ENCODE measurements at regions not wholly inside any gene's neighbourhood (a gene's known extent, or its start where the extent isn't known, plus 50 kb on each side); places are given as distances from the start of the nearest gene placed in this dataset.

- no peaks in the 10 kb centered on the region for H3F3A ChIP-seq (ENCODE audit: low read depth)
- H4K20me1 ChIP-seq (ENCODE audit: insufficient read depth, low read length, poor library complexity, severe bottlenecking): no peaks in the 10 kb centered on the region
- TF ChIP-seq CTCF (conservative IDR thresholded peaks at IDR 0.05; ENCODE audit: low read length): no peak
- TF ChIP-seq EZH2phosphoT487 (IDR thresholded peaks at IDR 0.05; ENCODE audit: borderline replicate concordance): no peak
- H3K9ac ChIP-seq (ENCODE audit: low read depth, low read length, poor library complexity, severe bottlenecking): no peak overlapping the region
- H3K4me3 ChIP-seq (ENCODE audit: low read length, poor library complexity, severe bottlenecking): no peak overlapping the region
- H2AFZ ChIP-seq (ENCODE audit: low read length): no peak overlapping the region
- no peaks in the 10 kb centered on the region for H3K36me3 ChIP-seq (ENCODE audit: insufficient read depth, low read length)
- no peaks in the 10 kb centered on the region for H3K79me2 ChIP-seq (ENCODE audit: insufficient read depth, low read length)
- H3K9me3 ChIP-seq (ENCODE audit: insufficient read depth, low read depth, low read length): no peaks in the 10 kb centered on the region
- H3K4me1 ChIP-seq (ENCODE audit: insufficient read depth, low read length, poor library complexity, severe bottlenecking): no peaks in the 10 kb centered on the region
- H3K9me2 ChIP-seq (replicated peaks; ENCODE audit: low read depth, low read length): no peaks in the 10 kb centered on the region
- no peak overlapping the region for H3K4me2 ChIP-seq (ENCODE audit: low read depth, low read length, poor library complexity, severe bottlenecking)
- no peaks in the 10 kb centered on the region for H3K27me3 ChIP-seq (ENCODE audit: insufficient read depth, low read length, poor library complexity, severe bottlenecking)
Measured at GRCh38 chr13:31611214-31611613, 128.1 kb upstream of the RXFP2 start.

GRCh38 chr13:31614073-31614472 lies 125.3 kb upstream of the RXFP2 start:
- Histone ChIP-seq H4K20me1 (ENCODE audit: insufficient read depth, low read length, poor library complexity, severe bottlenecking) (no peaks in the 10 kb centered on the region), H3K9ac (ENCODE audit: low read depth, low read length, poor library complexity, severe bottlenecking) (no peak overlapping the region), H3K9me2 (replicated peaks; ENCODE audit: low read depth, low read length) (no peaks in the 10 kb centered on the region), H3K4me3 (ENCODE audit: low read length, poor library complexity, severe bottlenecking) (no peak overlapping the region), H3K9me3 (ENCODE audit: insufficient read depth, low read depth, low read length) (no peaks in the 10 kb centered on the region), H3K4me1 (ENCODE audit: insufficient read depth, low read length, poor library complexity, severe bottlenecking) (no peaks in the 10 kb centered on the region), H3K36me3 (ENCODE audit: insufficient read depth, low read length) (no peaks in the 10 kb centered on the region), H2AFZ (ENCODE audit: low read length) (no peak overlapping the region), H3K4me2 (ENCODE audit: low read depth, low read length, poor library complexity, severe bottlenecking) (no peak overlapping the region), H3K79me2 (ENCODE audit: insufficient read depth, low read length) (no peaks in the 10 kb centered on the region), H3K27me3 (ENCODE audit: insufficient read depth, low read length, poor library complexity, severe bottlenecking) (no peaks in the 10 kb centered on the region), H3F3A (ENCODE audit: low read depth) (no peaks in the 10 kb centered on the region)
- no peak for TF ChIP-seq EZH2phosphoT487 (IDR thresholded peaks at IDR 0.05; ENCODE audit: borderline replicate concordance)
- TF ChIP-seq CTCF (conservative IDR thresholded peaks at IDR 0.05; ENCODE audit: low read length): no peak

DNA sequence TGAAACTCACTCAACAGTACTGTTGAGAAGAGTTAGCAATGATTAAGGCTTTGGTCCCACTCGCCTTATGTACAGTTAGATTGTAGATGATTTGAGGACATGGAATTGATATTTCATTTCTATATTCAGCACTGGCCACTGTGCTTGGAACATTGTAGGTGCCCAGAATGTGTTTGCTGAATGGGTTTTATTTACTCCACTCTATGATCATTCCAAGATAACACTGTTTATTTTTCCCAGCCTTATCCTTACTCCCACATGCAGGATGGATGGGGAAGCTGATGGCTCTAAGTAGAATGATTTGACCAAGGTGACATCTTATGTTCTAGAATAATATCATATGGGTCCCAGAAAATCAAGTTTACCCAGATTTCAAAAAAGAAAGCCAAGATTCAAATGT lies 124.6 kb upstream of the RXFP2 start:
- no peak overlapping the region for H3K4me3 ChIP-seq (ENCODE audit: low read length, poor library complexity, severe bottlenecking)
- no peak overlapping the region for H3K4me2 ChIP-seq (ENCODE audit: low read depth, low read length, poor library complexity, severe bottlenecking)
- H3K79me2 ChIP-seq (ENCODE audit: insufficient read depth, low read length): no peaks in the 10 kb centered on the region
- no peak overlapping the region for H2AFZ ChIP-seq (ENCODE audit: low read length)
- H3F3A ChIP-seq (ENCODE audit: low read depth): no peaks in the 10 kb centered on the region
- H3K36me3 ChIP-seq (ENCODE audit: insufficient read depth, low read length): no peaks in the 10 kb centered on the region
- H3K9me3 ChIP-seq (ENCODE audit: insufficient read depth, low read depth, low read length): no peaks in the 10 kb centered on the region
- no peak overlapping the region for H3K9ac ChIP-seq (ENCODE audit: low read depth, low read length, poor library complexity, severe bottlenecking)
- TF ChIP-seq CTCF (conservative IDR thresholded peaks at IDR 0.05; ENCODE audit: low read length) (no peak), EZH2phosphoT487 (IDR thresholded peaks at IDR 0.05; ENCODE audit: borderline replicate concordance) (no peak)
- no peaks in the 10 kb centered on the region for H3K27me3 ChIP-seq (ENCODE audit: insufficient read depth, low read length, poor library complexity, severe bottlenecking)
- no peaks in the 10 kb centered on the region for H4K20me1 ChIP-seq (ENCODE audit: insufficient read depth, low read length, poor library complexity, severe bottlenecking)
- H3K9me2 ChIP-seq (replicated peaks; ENCODE audit: low read depth, low read length): no peaks in the 10 kb centered on the region
- no peaks in the 10 kb centered on the region for H3K4me1 ChIP-seq (ENCODE audit: insufficient read depth, low read length, poor library complexity, severe bottlenecking)

All from Loucy (cell line).